ENCODE measurements at regions not wholly inside any gene's neighbourhood (a gene's known extent, or its start where the extent isn't known, plus 50 kb on each side); places are given as distances from the start of the nearest gene placed in this dataset.

GRCh38 chr3:148319161-148319915, 378.4 kb upstream of the AGTR1 start:
- no peaks in the 10 kb centered on the region for H3K9me3 ChIP-seq
- TF ChIP-seq CTCF (IDR thresholded peaks at IDR 0.05; ENCODE audit: low read depth, low read length) = no peak
- H3K4me3 ChIP-seq (ENCODE audit: low read depth, low read length) = no peak overlapping the region
- no peaks in the 10 kb centered on the region for H3K36me3 ChIP-seq
- no peaks in the 10 kb centered on the region for H3K4me1 ChIP-seq
- H3K27me3 ChIP-seq = no peaks in the 10 kb centered on the region
- DNase-seq = no peak

DNA sequence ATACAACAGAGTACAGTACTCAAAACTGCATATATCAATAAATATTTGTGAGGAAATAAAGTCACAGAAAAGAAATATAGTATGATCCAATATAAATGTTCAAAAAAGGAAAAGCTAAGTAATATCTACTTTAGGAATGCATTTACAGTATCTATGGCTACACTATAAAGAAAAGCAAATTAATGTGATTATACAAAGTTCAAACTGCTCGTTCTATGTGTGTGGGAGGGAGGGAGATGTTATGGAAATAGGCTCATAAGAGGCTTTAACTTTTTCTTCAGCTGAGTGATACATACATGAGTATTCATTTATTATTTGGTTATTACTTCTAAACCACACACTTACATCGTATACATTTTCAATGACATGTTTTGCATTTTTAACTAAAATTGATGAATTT, 377.7 kb upstream of the AGTR1 start:
- Histone ChIP-seq H3K27me3 (no peaks in the 10 kb centered on the region), H3K9me3 (no peaks in the 10 kb centered on the region), H3K36me3 (no peaks in the 10 kb centered on the region), H3K4me3 (ENCODE audit: low read depth, low read length) (no peak overlapping the region), H3K4me1 (no peaks in the 10 kb centered on the region)
- no peak for DNase-seq
- no peak for TF ChIP-seq CTCF (IDR thresholded peaks at IDR 0.05; ENCODE audit: low read depth, low read length)

GRCh38 chr3:148329481-148330235, 368.0 kb upstream of the AGTR1 start:
- TF ChIP-seq CTCF (IDR thresholded peaks at IDR 0.05; ENCODE audit: low read depth, low read length) = no peak
- no peaks in the 10 kb centered on the region for H3K27me3 ChIP-seq
- no peak overlapping the region for H3K4me3 ChIP-seq (ENCODE audit: low read depth, low read length)

GRCh38 chr3:148330542-148330941, 367.2 kb upstream of the AGTR1 start:
- Histone ChIP-seq H3K4me3 (ENCODE audit: low read depth, low read length) (no peak overlapping the region), H3K36me3 (no peaks in the 10 kb centered on the region), H3K27me3 (no peaks in the 10 kb centered on the region), H3K9me3 (no peaks in the 10 kb centered on the region; the same call in none of the 2 replicates), H3K4me1 (0 out of 2 replicates have a peak, but pooled peaks cover 3% of the 10 kb centered on the region)
- no peak for TF ChIP-seq CTCF (IDR thresholded peaks at IDR 0.05; ENCODE audit: low read depth, low read length)
- DNase-seq = no peak

More at GRCh38 chr3:148329481-148330235, 368.0 kb upstream of the AGTR1 start:
- DNase-seq = no peak
- Histone ChIP-seq H3K9me3 (no peaks in the 10 kb centered on the region; the same call in none of the 2 replicates), H3K4me1 (0 out of 2 replicates have a peak, but pooled peaks cover 3% of the 10 kb centered on the region), H3K36me3 (no peaks in the 10 kb centered on the region)

DNA sequence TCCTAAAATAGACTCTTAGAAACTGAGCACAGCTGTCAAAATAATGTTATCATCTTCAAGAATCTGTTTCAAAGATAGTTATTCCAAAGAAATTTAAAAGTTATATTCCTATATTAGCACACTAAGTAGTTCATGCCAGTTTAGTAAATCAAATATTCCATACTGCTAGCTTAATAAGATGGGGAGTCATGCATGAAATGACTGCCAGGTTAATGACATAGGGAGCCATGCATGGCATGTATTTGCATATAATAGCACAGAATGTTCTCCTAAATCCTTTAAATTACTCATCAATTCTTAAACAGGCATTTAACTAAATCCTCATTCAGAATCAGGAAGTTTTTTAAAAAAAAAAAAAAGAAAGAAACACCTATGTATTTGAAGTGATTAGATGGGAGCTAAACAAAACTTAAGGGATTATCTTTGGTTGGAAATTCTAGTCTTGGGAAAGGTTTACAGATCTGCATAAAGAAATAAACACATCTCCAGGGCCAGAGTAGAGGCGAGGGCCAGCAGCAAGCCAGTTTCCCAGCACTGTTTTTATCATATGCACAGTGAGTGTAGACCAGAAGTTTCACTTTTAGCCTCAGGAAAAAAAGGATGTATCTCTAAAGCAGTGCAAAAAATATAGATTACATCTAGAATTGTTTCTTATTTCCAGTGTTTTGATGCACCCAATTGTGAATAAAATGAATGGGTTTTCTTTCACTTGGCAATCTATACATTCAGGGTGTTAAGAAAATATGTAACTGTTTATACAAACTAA, 366.4 kb upstream of the AGTR1 start:
- no peak for DNase-seq
- 0 out of 2 replicates have a peak, but pooled peaks cover 3% of the 10 kb centered on the region for H3K4me1 ChIP-seq
- no peak overlapping the region for H3K4me3 ChIP-seq (ENCODE audit: low read depth, low read length)
- no peaks in the 10 kb centered on the region for H3K27me3 ChIP-seq
- H3K36me3 ChIP-seq = no peaks in the 10 kb centered on the region
- H3K9me3 ChIP-seq = no peaks in the 10 kb centered on the region
- no peak for TF ChIP-seq CTCF (IDR thresholded peaks at IDR 0.05; ENCODE audit: low read depth, low read length)
